ENCODE measurements at regions not wholly inside any gene's neighbourhood (a gene's known extent, or its start where the extent isn't known, plus 50 kb on each side); places are given as distances from the start of the nearest gene placed in this dataset.

DNA sequence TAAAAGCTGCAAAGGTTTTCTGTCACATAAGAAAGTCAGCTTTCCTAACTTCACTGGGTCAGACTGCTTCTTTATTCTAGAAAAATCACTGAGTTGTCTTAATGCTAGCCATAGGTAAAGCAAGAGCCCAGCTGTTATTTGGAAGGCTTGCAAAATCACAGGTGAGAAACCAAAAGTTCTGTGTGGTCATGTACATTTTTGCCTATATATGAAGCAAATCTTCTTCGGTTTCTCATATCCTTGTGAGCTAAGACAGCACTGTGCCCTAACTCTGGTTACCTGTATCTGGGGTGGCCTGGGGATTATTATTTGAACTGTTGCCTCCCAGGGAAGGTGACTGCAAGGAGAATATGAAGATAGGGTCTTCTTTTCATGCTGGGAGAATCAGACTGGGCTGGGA, 444.9 kb upstream of the CLINT1 start:
- TF ChIP-seq, protein P1, sequence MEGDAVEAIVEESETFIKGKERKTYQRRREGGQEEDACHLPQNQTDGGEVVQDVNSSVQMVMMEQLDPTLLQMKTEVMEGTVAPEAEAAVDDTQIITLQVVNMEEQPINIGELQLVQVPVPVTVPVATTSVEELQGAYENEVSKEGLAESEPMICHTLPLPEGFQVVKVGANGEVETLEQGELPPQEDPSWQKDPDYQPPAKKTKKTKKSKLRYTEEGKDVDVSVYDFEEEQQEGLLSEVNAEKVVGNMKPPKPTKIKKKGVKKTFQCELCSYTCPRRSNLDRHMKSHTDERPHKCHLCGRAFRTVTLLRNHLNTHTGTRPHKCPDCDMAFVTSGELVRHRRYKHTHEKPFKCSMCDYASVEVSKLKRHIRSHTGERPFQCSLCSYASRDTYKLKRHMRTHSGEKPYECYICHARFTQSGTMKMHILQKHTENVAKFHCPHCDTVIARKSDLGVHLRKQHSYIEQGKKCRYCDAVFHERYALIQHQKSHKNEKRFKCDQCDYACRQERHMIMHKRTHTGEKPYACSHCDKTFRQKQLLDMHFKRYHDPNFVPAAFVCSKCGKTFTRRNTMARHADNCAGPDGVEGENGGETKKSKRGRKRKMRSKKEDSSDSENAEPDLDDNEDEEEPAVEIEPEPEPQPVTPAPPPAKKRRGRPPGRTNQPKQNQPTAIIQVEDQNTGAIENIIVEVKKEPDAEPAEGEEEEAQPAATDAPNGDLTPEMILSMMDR (conservative IDR thresholded peaks at IDR 0.05), result no peak
- no peak for TF ChIP-seq EZH2 (IDR thresholded peaks at IDR 0.05; ENCODE audit: low read depth)
